ENCODE measurements at regions not wholly inside any gene's neighbourhood (a gene's known extent, or its start where the extent isn't known, plus 50 kb on each side); places are given as distances from the start of the nearest gene placed in this dataset.

- TF ChIP-seq, protein P1, sequence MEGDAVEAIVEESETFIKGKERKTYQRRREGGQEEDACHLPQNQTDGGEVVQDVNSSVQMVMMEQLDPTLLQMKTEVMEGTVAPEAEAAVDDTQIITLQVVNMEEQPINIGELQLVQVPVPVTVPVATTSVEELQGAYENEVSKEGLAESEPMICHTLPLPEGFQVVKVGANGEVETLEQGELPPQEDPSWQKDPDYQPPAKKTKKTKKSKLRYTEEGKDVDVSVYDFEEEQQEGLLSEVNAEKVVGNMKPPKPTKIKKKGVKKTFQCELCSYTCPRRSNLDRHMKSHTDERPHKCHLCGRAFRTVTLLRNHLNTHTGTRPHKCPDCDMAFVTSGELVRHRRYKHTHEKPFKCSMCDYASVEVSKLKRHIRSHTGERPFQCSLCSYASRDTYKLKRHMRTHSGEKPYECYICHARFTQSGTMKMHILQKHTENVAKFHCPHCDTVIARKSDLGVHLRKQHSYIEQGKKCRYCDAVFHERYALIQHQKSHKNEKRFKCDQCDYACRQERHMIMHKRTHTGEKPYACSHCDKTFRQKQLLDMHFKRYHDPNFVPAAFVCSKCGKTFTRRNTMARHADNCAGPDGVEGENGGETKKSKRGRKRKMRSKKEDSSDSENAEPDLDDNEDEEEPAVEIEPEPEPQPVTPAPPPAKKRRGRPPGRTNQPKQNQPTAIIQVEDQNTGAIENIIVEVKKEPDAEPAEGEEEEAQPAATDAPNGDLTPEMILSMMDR (IDR thresholded peaks at IDR 0.05; ENCODE audit: borderline replicate concordance, extremely low read depth, low read length, poor library complexity, severe bottlenecking): no peak
- TF ChIP-seq EZH2 (IDR thresholded peaks at IDR 0.05; ENCODE audit: borderline replicate concordance, low read depth, low read length, severe bottlenecking): no peak
Measured at GRCh38 chr14:53285821-53286220, 132.7 kb upstream of the DDHD1 start.

Data from DND-41 (cell line).